ENCODE measurements at regions not wholly inside any gene's neighbourhood (a gene's known extent, or its start where the extent isn't known, plus 50 kb on each side); places are given as distances from the start of the nearest gene placed in this dataset.
"Not testable (repeated sequence)": the region's sequence is repeated elsewhere in the genome, so short reads cannot be mapped to it uniquely, and the experiment has no call there.

- TF ChIP-seq CTCF (IDR thresholded peaks at IDR 0.05), result no peak
- no peak overlapping the region for H3K4me3 Mint-ChIP-seq
- no peaks in the 10 kb centered on the region for H3K9me3 Mint-ChIP-seq
- no peaks in the 10 kb centered on the region for H3K36me3 Mint-ChIP-seq (ENCODE audit: low read depth)
- no peaks in the 10 kb centered on the region for H3K27me3 Mint-ChIP-seq
- ChIA-PET CTCF (no interaction called here), POLR2A (no interaction called here)
- intact Hi-C loops (cut with micrococcal nuclease), result no loop called here
- no peak overlapping the region for H3K27ac Mint-ChIP-seq
- ATAC-seq (ENCODE audit: low read depth) (no peak), DNase-seq (no peak)
- no peaks in the 10 kb centered on the region for H3K4me1 Mint-ChIP-seq
Observed at GRCh38 chr3:104347291-104347690, 1019.4 kb upstream of the ALCAM start.

GRCh38 chr3:104349836-104350235 lies 1016.9 kb upstream of the ALCAM start:
- H3K27ac Mint-ChIP-seq, result no peak overlapping the region
- ATAC-seq (ENCODE audit: low read depth), result no peak
- intact Hi-C loops (cut with micrococcal nuclease), result no loop called here
- no peak for DNase-seq
- peaks cover 2% of the 10 kb centered on the region for H3K9me3 Mint-ChIP-seq
- H3K4me1 Mint-ChIP-seq, result no peaks in the 10 kb centered on the region
- CTCF ChIA-PET, result no interaction called here
- H3K4me3 Mint-ChIP-seq, result no peak overlapping the region
- no peaks in the 10 kb centered on the region for H3K36me3 Mint-ChIP-seq (ENCODE audit: low read depth)
- POLR2A ChIA-PET, result no interaction called here
- TF ChIP-seq CTCF (IDR thresholded peaks at IDR 0.05), result no peak
- H3K27me3 Mint-ChIP-seq, result no peaks in the 10 kb centered on the region

- POLR2A ChIA-PET, result no interaction called here
- ATAC-seq (ENCODE audit: low read depth) (no peak), DNase-seq (no peak)
- Mint-ChIP-seq H3K4me3 (no peak overlapping the region), H3K4me1 (no peaks in the 10 kb centered on the region), H3K9me3 (peaks cover 2% of the 10 kb centered on the region), H3K27me3 (no peaks in the 10 kb centered on the region), H3K27ac (no peak overlapping the region), H3K36me3 (ENCODE audit: low read depth) (no peaks in the 10 kb centered on the region)
- CTCF ChIA-PET, result no interaction called here
- intact Hi-C loops (cut with micrococcal nuclease), result no loop called here
- no peak for TF ChIP-seq CTCF (IDR thresholded peaks at IDR 0.05)
Observed at GRCh38 chr3:104353951-104354350, 1012.8 kb upstream of the ALCAM start.

GRCh38 chr3:104359546-104359945 lies 1007.2 kb upstream of the ALCAM start:
- no peak overlapping the region for H3K4me3 Mint-ChIP-seq
- H3K36me3 Mint-ChIP-seq (ENCODE audit: low read depth), result no peaks in the 10 kb centered on the region
- intact Hi-C loops (cut with micrococcal nuclease), result no loop called here
- ATAC-seq (ENCODE audit: low read depth) (no peak), DNase-seq (no peak)
- ChIA-PET POLR2A (no interaction called here), CTCF (no interaction called here)
- no peaks in the 10 kb centered on the region for H3K4me1 Mint-ChIP-seq
- H3K9me3 Mint-ChIP-seq, result no peaks in the 10 kb centered on the region
- H3K27ac Mint-ChIP-seq, result no peak overlapping the region
- no peak for TF ChIP-seq CTCF (IDR thresholded peaks at IDR 0.05)
- no peaks in the 10 kb centered on the region for H3K27me3 Mint-ChIP-seq

GRCh38 chr3:104360038-104360437 lies 1006.7 kb upstream of the ALCAM start:
- no peaks in the 10 kb centered on the region for H3K9me3 Mint-ChIP-seq
- no peak for TF ChIP-seq CTCF (IDR thresholded peaks at IDR 0.05)
- H3K4me3 Mint-ChIP-seq, result no peak overlapping the region
- H3K27me3 Mint-ChIP-seq, result no peaks in the 10 kb centered on the region
- H3K36me3 Mint-ChIP-seq (ENCODE audit: low read depth), result no peaks in the 10 kb centered on the region
- DNase-seq (no peak), ATAC-seq (ENCODE audit: low read depth) (no peak)
- POLR2A ChIA-PET, result no interaction called here
- no peak overlapping the region for H3K27ac Mint-ChIP-seq
- H3K4me1 Mint-ChIP-seq, result no peaks in the 10 kb centered on the region
- CTCF ChIA-PET, result no interaction called here
- intact Hi-C loops (cut with micrococcal nuclease), result no loop called here

- H3K27ac Mint-ChIP-seq; H3K4me1 Mint-ChIP-seq; H3K27me3 Mint-ChIP-seq; H3K4me3 Mint-ChIP-seq; ATAC-seq (ENCODE audit: low read depth); DNase-seq; H3K9me3 Mint-ChIP-seq; POLR2A ChIA-PET; CTCF ChIA-PET; intact Hi-C loops (cut with micrococcal nuclease); H3K36me3 Mint-ChIP-seq (ENCODE audit: low read depth): not testable (repeated sequence)
Observed at GRCh38 chr3:104361748-104362147, 1005.0 kb upstream of the ALCAM start.
